SU-DHL-6 (cell line): ENCODE measurements at regions not wholly inside any gene's neighbourhood (a gene's known extent, or its start where the extent isn't known, plus 50 kb on each side); places are given as distances from the start of the nearest gene placed in this dataset.

Source experiments
- H2AFZ ChIP-seq: fragments of 200-600 bp; sonication (generic); 2 replicates; pipeline ENCODE4 v1.6.1; 2014; ENCODE audit warnings: low read depth, mild to moderate bottlenecking, moderate library complexity, mixed read lengths, antibody characterized with exemption, low read length; ENCODE audit not compliant: severe bottlenecking
- H3F3A ChIP-seq: fragments of 200-600 bp; shearing (Covaris generic); 2 replicates; pipeline ENCODE4 v1.6.0; 2016; ENCODE audit warnings: antibody characterized with exemption, mild to moderate bottlenecking; ENCODE audit not compliant: insufficient read depth
- H3K27ac ChIP-seq: fragments of 200-600 bp; sonication (generic); 2 replicates; pipeline ENCODE4 v1.5.1; 2016; ENCODE audit warnings: low read depth, mild to moderate bottlenecking, low read length, moderate library complexity, mixed read lengths
- H3K27me3 ChIP-seq: fragments of 200-600 bp; sonication (generic), shearing (Covaris generic); 2 replicates; pipeline ENCODE4 v1.6.0; 2014; ENCODE audit warnings: mild to moderate bottlenecking, low read length
- H3K36me3 ChIP-seq: fragments of 200-600 bp; sonication (generic); 2 replicates; pipeline ENCODE4 v1.6.1; 2014; ENCODE audit warnings: mild to moderate bottlenecking, low read length, mixed read lengths
- H3K4me2 ChIP-seq: fragments of 300-600, 200-600 bp; shearing (Covaris generic), sonication (generic); 2 replicates; pipeline ENCODE4 v1.6.0; 2014; ENCODE audit warnings: low read length, low read depth, mild to moderate bottlenecking; ENCODE audit not compliant: poor library complexity, severe bottlenecking
- H3K4me3 ChIP-seq: fragments of 200-600 bp; sonication (generic); 2 replicates; pipeline ENCODE4 v1.5.1; 2014; ENCODE audit warnings: antibody characterized with exemption, low read length, mild to moderate bottlenecking, mixed read lengths; ENCODE audit not compliant: insufficient read depth, poor library complexity, severe bottlenecking
- H3K79me2 ChIP-seq: fragments of 200-600 bp; sonication (generic); 2 replicates; pipeline ENCODE4 v1.6.1; 2014; ENCODE audit warnings: mild to moderate bottlenecking, low read length, moderate library complexity; ENCODE audit not compliant: insufficient read depth
- H3K9ac ChIP-seq: fragments of 200-600 bp; sonication (generic); 2 replicates; pipeline ENCODE4 v1.7.0; 2014; ENCODE audit warnings: mild to moderate bottlenecking, low read length
- H3K9me2 ChIP-seq: fragments of 200-600 bp; sonication (generic); replicated peaks from 2 replicates; pipeline ENCODE4 v1.6.1; 2014; ENCODE audit warnings: low read length; ENCODE audit not compliant: insufficient read depth
- H3K9me3 ChIP-seq: fragments of 200-600 bp; sonication (generic); 2 replicates; pipeline ENCODE4 v1.6.1; 2014; ENCODE audit warnings: low read length, mixed read lengths; ENCODE audit not compliant: insufficient read depth
- H4K20me1 ChIP-seq: fragments of 200-600 bp; sonication (generic); 2 replicates; pipeline ENCODE4 v1.6.1; 2014; ENCODE audit warnings: low read depth, mild to moderate bottlenecking, antibody characterized with exemption, low read length, moderate library complexity, mixed read lengths
- EZH2phosphoT487 ChIP-seq: fragments of 200-600 bp; sonication (generic), shearing (Covaris generic); conservative IDR thresholded peaks from 2 replicates; pipeline ENCODE4 v1.6.1; 2018; ENCODE audit warnings: mild to moderate bottlenecking, antibody characterized with exemption, low read length, moderate library complexity, mixed read lengths
- TF ChIP-seq, protein P1 (sequence below): fragments of 200-600 bp; sonication (generic); IDR thresholded peaks from one replicate; pipeline ENCODE4 v1.5.1; 2017; ENCODE audit warnings: antibody characterized with exemption, mild to moderate bottlenecking, low read length, moderate library complexity; ENCODE audit not compliant: insufficient read depth, poor library complexity, severe bottlenecking

DNA sequence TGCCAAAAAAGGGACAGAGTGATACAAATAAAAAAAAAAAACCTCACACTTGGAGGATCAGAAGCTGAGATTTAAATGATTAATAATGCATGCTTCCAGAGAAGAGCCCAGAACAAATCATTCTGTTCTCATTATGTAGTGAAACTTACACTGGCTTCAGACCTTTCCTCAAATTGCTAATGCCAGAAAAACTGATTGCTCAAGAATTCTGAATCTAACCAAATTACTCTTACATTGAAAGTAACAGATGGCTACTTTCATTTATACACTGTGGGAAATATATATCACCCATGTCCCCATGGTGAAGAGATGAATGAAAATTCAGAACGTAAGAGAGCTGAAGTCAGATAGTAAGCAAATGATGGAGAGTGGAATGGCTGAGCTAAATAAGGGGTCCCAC lies 85.9 kb upstream of the NSMCE3 start:
- no peaks in the 10 kb centered on the region for H4K20me1 ChIP-seq
- H3F3A ChIP-seq, result no peaks in the 10 kb centered on the region
- no peaks in the 10 kb centered on the region for H3K36me3 ChIP-seq
- H3K4me2 ChIP-seq, result no peak overlapping the region
- TF ChIP-seq, protein P1, sequence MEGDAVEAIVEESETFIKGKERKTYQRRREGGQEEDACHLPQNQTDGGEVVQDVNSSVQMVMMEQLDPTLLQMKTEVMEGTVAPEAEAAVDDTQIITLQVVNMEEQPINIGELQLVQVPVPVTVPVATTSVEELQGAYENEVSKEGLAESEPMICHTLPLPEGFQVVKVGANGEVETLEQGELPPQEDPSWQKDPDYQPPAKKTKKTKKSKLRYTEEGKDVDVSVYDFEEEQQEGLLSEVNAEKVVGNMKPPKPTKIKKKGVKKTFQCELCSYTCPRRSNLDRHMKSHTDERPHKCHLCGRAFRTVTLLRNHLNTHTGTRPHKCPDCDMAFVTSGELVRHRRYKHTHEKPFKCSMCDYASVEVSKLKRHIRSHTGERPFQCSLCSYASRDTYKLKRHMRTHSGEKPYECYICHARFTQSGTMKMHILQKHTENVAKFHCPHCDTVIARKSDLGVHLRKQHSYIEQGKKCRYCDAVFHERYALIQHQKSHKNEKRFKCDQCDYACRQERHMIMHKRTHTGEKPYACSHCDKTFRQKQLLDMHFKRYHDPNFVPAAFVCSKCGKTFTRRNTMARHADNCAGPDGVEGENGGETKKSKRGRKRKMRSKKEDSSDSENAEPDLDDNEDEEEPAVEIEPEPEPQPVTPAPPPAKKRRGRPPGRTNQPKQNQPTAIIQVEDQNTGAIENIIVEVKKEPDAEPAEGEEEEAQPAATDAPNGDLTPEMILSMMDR, result no peak
- no peak for TF ChIP-seq EZH2phosphoT487
- H3K4me3 ChIP-seq, result no peak overlapping the region
- H3K27ac ChIP-seq, result no peak overlapping the region
- H3K9me2 ChIP-seq, result no peaks in the 10 kb centered on the region
- H2AFZ ChIP-seq, result no peak overlapping the region
- no peaks in the 10 kb centered on the region for H3K27me3 ChIP-seq
- no peaks in the 10 kb centered on the region for H3K79me2 ChIP-seq
- H3K9ac ChIP-seq, result no peak overlapping the region
- H3K9me3 ChIP-seq, result no peaks in the 10 kb centered on the region

DNA sequence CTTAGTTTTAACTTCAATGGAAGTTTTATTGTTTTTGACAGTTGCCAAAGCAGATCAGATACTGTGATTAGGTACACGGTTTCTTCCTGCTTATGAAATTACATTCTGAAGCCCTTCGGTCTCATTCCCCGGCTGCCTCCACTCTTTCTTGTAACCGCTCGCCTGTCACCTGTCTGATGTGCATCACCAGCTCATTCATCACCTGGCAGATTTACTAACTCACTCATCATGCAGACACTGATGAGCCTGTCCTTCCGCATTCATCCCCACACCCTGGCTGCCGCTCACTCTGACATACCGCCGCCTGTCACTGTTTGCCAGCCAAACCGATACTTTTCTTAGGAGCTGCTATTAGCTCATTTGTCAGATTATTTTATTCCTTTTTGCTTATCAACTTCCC lies 82.8 kb upstream of the NSMCE3 start:
- TF ChIP-seq EZH2phosphoT487, result no peak
- TF ChIP-seq, protein P1, result no peak
- H3K36me3 ChIP-seq, result no peaks in the 10 kb centered on the region
- no peaks in the 10 kb centered on the region for H3F3A ChIP-seq
- no peaks in the 10 kb centered on the region for H3K27me3 ChIP-seq
- no peak overlapping the region for H3K9ac ChIP-seq
- H4K20me1 ChIP-seq, result no peaks in the 10 kb centered on the region
- H3K79me2 ChIP-seq, result no peaks in the 10 kb centered on the region
- no peak overlapping the region for H3K4me2 ChIP-seq
- H3K27ac ChIP-seq, result no peak overlapping the region
- H3K4me3 ChIP-seq, result no peak overlapping the region
- H3K9me3 ChIP-seq, result no peaks in the 10 kb centered on the region
- no peak overlapping the region for H2AFZ ChIP-seq
- no peaks in the 10 kb centered on the region for H3K9me2 ChIP-seq

DNA sequence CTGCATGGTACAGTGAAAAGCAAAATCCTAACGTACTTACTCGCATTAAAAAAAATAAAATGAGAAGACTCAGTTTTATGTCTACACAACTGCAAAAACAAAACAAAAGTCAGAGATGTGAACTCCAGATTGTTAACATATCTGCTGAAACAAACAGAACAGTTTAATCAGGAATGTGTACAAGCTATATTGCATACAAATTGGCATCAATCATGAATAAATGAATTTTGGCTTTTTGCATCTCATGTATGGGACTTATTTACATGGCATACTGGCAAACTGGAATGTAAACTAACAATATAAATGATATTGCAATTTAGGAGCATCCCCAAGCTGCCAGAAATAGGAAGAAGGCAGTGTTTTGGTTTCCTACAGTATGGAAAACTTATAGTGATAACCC lies 79.6 kb upstream of the NSMCE3 start:
- H2AFZ ChIP-seq, result no peak overlapping the region
- H4K20me1 ChIP-seq, result no peaks in the 10 kb centered on the region
- no peaks in the 10 kb centered on the region for H3K27me3 ChIP-seq
- TF ChIP-seq, protein P1, result no peak
- no peak for TF ChIP-seq EZH2phosphoT487
- no peaks in the 10 kb centered on the region for H3K79me2 ChIP-seq
- H3K9ac ChIP-seq, result no peak overlapping the region
- H3K36me3 ChIP-seq, result no peaks in the 10 kb centered on the region
- no peaks in the 10 kb centered on the region for H3K9me2 ChIP-seq
- no peaks in the 10 kb centered on the region for H3K9me3 ChIP-seq
- no peak overlapping the region for H3K4me2 ChIP-seq
- no peaks in the 10 kb centered on the region for H3F3A ChIP-seq
- no peak overlapping the region for H3K4me3 ChIP-seq
- no peak overlapping the region for H3K27ac ChIP-seq

DNA sequence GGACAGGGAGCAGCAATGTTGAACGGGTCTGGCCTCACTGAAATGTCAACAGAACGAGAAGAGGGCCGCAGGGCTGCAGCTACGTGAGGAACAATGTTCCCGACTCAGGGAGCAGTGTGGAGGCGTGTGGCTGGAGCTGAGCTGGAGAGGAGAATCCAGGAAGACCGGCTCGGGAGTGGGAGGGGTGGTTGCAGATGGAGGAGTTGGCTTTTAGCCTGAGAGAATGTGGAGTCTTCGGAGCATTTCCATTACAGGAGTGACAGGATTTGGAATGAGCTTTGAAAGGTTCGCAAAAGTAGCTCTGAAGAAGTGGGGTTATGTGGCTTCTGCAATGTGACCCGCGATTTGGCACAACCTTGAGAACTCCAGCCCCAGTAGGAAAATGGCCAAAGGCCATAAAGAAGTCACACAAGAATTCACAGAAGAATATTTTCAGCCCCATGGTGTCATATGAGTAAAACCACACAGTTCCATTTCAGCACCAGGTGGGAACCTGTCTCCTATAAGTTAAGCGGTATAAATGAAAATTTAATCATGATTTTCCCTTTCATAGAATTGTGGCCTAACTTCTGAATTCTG lies 78.8 kb upstream of the NSMCE3 start:
- Histone ChIP-seq H3K4me2 (no peak overlapping the region), H3K27me3 (no peaks in the 10 kb centered on the region), H3K9me3 (no peaks in the 10 kb centered on the region), H3K27ac (no peak overlapping the region), H3F3A (no peaks in the 10 kb centered on the region), H3K79me2 (no peaks in the 10 kb centered on the region), H3K4me3 (no peak overlapping the region), H4K20me1 (no peaks in the 10 kb centered on the region), H3K36me3 (no peaks in the 10 kb centered on the region), H3K9ac (no peak overlapping the region), H2AFZ (no peak overlapping the region), H3K9me2 (no peaks in the 10 kb centered on the region)
- TF ChIP-seq, protein P1, result no peak
- no peak for TF ChIP-seq EZH2phosphoT487
